HEK293 (cell line): ENCODE measurements at regions not wholly inside any gene's neighbourhood (a gene's known extent, or its start where the extent isn't known, plus 50 kb on each side); places are given as distances from the start of the nearest gene placed in this dataset.

Experiments used
- EGR2 ChIP-seq: fragments of 450-650 bp; formaldehyde crosslinking; IDR thresholded peaks from 2 replicates; pipeline ENCODE4 v1.5.1; 2016; ENCODE audit warnings: low read depth, missing biosample characterization, missing genetic modification characterization
- ELK4 ChIP-seq: IDR thresholded peaks from 2 replicates; pipeline ENCODE4 v1.6.1; 2011; ENCODE audit warnings: mild to moderate bottlenecking, low read depth, low read length, borderline replicate concordance
- KLF17 ChIP-seq: fragments of 450-650 bp; formaldehyde crosslinking; IDR thresholded peaks from 2 replicates; pipeline ENCODE4 v1.5.1; 2016; ENCODE audit warnings: missing biosample characterization, missing genetic modification characterization
- KLF9 ChIP-seq: fragments of 450-650 bp; formaldehyde crosslinking; IDR thresholded peaks from 2 replicates; pipeline ENCODE4 v1.5.1; 2016; ENCODE audit warnings: missing biosample characterization, missing genetic modification characterization, low read depth
- PBX3 ChIP-seq: sonication (generic); formaldehyde crosslinking; IDR thresholded peaks from 2 replicates; pipeline ENCODE4 v1.8.1; 2022; ENCODE audit warnings: mild to moderate bottlenecking, moderate library complexity, missing genetic modification reagents
- RBAK ChIP-seq: fragments of 450-650 bp; formaldehyde crosslinking; IDR thresholded peaks from 2 replicates; pipeline ENCODE4 v1.5.1; 2016; ENCODE audit warnings: missing biosample characterization, missing genetic modification characterization
- REPIN1 ChIP-seq: fragments of 450-650 bp; formaldehyde crosslinking; IDR thresholded peaks from 2 replicates; pipeline ENCODE4 v1.5.1; 2017; ENCODE audit warnings: missing biosample characterization, missing genetic modification characterization, low read depth
- TRIM28 ChIP-seq: IDR thresholded peaks from 2 replicates; pipeline ENCODE4 v1.6.1; 2011; ENCODE audit warnings: low read length, control low read depth, borderline replicate concordance
- WT1 ChIP-seq: fragments of 450-650 bp; formaldehyde crosslinking; IDR thresholded peaks from 2 replicates; pipeline ENCODE4 v1.5.1; 2016; ENCODE audit warnings: missing biosample characterization, missing genetic modification characterization
- YY2 ChIP-seq: fragments of 450-650 bp; formaldehyde crosslinking; IDR thresholded peaks from 2 replicates; pipeline ENCODE4 v1.5.1; 2016; ENCODE audit warnings: missing biosample characterization, missing genetic modification characterization
- ZBTB20 ChIP-seq: fragments of 450-650 bp; formaldehyde crosslinking; IDR thresholded peaks from 2 replicates; pipeline ENCODE4 v1.5.1; 2016; ENCODE audit warnings: missing biosample characterization, missing genetic modification characterization
- ZFP37 ChIP-seq: fragments of 450-650 bp; formaldehyde crosslinking; IDR thresholded peaks from 2 replicates; pipeline ENCODE4 v1.5.1; 2016; ENCODE audit warnings: missing biosample characterization, missing genetic modification characterization
- ZNF133 ChIP-seq: fragments of 450-650 bp; formaldehyde crosslinking; IDR thresholded peaks from 2 replicates; pipeline ENCODE4 v1.5.1; 2016; ENCODE audit warnings: missing biosample characterization, missing genetic modification characterization
- ZNF155 ChIP-seq: fragments of 450-650 bp; formaldehyde crosslinking; IDR thresholded peaks from 2 replicates; pipeline ENCODE4 v1.5.1; 2016; ENCODE audit warnings: missing biosample characterization, missing genetic modification characterization
- ZNF157 ChIP-seq: fragments of 450-650 bp; formaldehyde crosslinking; IDR thresholded peaks from 2 replicates; pipeline ENCODE4 v1.5.1; 2016; ENCODE audit warnings: missing biosample characterization, missing genetic modification characterization
- ZNF214 ChIP-seq: fragments of 450-650 bp; formaldehyde crosslinking; IDR thresholded peaks from 2 replicates; pipeline ENCODE4 v1.5.1; 2017; ENCODE audit warnings: missing biosample characterization, mild to moderate bottlenecking, missing genetic modification characterization, borderline replicate concordance
- ZNF266 ChIP-seq: fragments of 450-650 bp; formaldehyde crosslinking; IDR thresholded peaks from 2 replicates; pipeline ENCODE4 v1.5.1; 2016; ENCODE audit warnings: missing biosample characterization, missing genetic modification characterization, low read depth
- ZNF274 ChIP-seq, 2 experiments: fragments of 200-500 bp in 1 of 2; fragments of 450-650 bp in 1 of 2; sonication (Bioruptor generic) in 1 of 2; formaldehyde crosslinking in 1 of 2; IDR thresholded peaks; 2 replicates each; pipeline versions ENCODE4 v1.5.1 to v1.6.1; 2014 to 2016; ENCODE audit warnings: borderline replicate concordance in 1 of 2, inconsistent platforms in 1 of 2, low read length in 1 of 2, missing biosample characterization in 1 of 2, missing genetic modification characterization in 1 of 2
- ZNF335 ChIP-seq: fragments of 450-650 bp; formaldehyde crosslinking; conservative IDR thresholded peaks from 2 replicates; pipeline ENCODE4 v1.5.1; 2016; ENCODE audit warnings: missing biosample characterization, missing genetic modification characterization
- ZNF529 ChIP-seq: fragments of 450-650 bp; formaldehyde crosslinking; IDR thresholded peaks from 2 replicates; pipeline ENCODE4 v1.5.1; 2017; ENCODE audit warnings: missing genetic modification characterization, missing biosample characterization; ENCODE audit not compliant: insufficient replicate concordance
- ZNF548 ChIP-seq: fragments of 450-650 bp; formaldehyde crosslinking; IDR thresholded peaks from 2 replicates; pipeline ENCODE4 v1.5.1; 2016; ENCODE audit warnings: missing biosample characterization, missing genetic modification characterization
- ZNF654 ChIP-seq: fragments of 450-650 bp; formaldehyde crosslinking; IDR thresholded peaks from 2 replicates; pipeline ENCODE4 v1.5.1; 2016; ENCODE audit warnings: low read depth, missing biosample characterization, missing genetic modification characterization
- ZNF677 ChIP-seq: fragments of 450-650 bp; IDR thresholded peaks from 2 replicates; pipeline ENCODE4 v1.5.0; 2018; ENCODE audit warnings: missing biosample characterization, mild to moderate bottlenecking, missing genetic modification characterization, moderate library complexity
- ZNF704 ChIP-seq: fragments of 450-650 bp; formaldehyde crosslinking; IDR thresholded peaks from 2 replicates; pipeline ENCODE4 v1.5.1; 2016; ENCODE audit warnings: missing biosample characterization, missing genetic modification characterization
- ZNF830 ChIP-seq: fragments of 450-650 bp; IDR thresholded peaks from 2 replicates; pipeline ENCODE4 v1.5.0; 2018; ENCODE audit warnings: missing biosample characterization, missing genetic modification characterization, low read depth, mild to moderate bottlenecking, moderate library complexity
- ZSCAN4 ChIP-seq: fragments of 450-650 bp; formaldehyde crosslinking; IDR thresholded peaks from 2 replicates; pipeline ENCODE4 v1.5.1; 2017; ENCODE audit warnings: missing biosample characterization, missing genetic modification characterization
- TF ChIP-seq, protein P1 (sequence below): fragments of 450-650 bp; formaldehyde crosslinking; IDR thresholded peaks from 2 replicates; pipeline ENCODE4 v1.5.1; 2016; ENCODE audit warnings: missing biosample characterization, missing genetic modification characterization
- TF ChIP-seq, protein P2 (sequence below): fragments of 450-650 bp; formaldehyde crosslinking; IDR thresholded peaks from 2 replicates; pipeline ENCODE4 v1.5.1; 2016; ENCODE audit warnings: missing biosample characterization, missing genetic modification characterization

- TF ChIP-seq, protein P1, sequence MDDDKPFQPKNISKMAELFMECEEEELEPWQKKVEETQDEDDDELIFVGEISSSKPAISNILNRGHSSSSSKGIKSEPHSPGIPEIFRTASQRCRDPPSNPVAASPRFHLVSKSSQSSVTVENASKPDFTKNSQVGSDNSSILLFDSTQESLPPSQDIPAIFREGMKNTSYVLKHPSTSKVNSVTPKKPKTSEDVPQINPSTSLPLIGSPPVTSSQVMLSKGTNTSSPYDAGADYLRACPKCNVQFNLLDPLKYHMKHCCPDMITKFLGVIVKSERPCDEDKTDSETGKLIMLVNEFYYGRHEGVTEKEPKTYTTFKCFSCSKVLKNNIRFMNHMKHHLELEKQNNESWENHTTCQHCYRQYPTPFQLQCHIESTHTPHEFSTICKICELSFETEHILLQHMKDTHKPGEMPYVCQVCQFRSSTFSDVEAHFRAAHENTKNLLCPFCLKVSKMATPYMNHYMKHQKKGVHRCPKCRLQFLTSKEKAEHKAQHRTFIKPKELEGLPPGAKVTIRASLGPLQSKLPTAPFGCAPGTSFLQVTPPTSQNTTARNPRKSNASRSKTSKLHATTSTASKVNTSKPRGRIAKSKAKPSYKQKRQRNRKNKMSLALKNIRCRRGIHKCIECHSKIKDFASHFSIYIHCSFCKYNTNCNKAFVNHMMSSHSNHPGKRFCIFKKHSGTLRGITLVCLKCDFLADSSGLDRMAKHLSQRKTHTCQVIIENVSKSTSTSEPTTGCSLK (tag by site-specific recombination), result no peak
- TF ChIP-seq, protein P2, sequence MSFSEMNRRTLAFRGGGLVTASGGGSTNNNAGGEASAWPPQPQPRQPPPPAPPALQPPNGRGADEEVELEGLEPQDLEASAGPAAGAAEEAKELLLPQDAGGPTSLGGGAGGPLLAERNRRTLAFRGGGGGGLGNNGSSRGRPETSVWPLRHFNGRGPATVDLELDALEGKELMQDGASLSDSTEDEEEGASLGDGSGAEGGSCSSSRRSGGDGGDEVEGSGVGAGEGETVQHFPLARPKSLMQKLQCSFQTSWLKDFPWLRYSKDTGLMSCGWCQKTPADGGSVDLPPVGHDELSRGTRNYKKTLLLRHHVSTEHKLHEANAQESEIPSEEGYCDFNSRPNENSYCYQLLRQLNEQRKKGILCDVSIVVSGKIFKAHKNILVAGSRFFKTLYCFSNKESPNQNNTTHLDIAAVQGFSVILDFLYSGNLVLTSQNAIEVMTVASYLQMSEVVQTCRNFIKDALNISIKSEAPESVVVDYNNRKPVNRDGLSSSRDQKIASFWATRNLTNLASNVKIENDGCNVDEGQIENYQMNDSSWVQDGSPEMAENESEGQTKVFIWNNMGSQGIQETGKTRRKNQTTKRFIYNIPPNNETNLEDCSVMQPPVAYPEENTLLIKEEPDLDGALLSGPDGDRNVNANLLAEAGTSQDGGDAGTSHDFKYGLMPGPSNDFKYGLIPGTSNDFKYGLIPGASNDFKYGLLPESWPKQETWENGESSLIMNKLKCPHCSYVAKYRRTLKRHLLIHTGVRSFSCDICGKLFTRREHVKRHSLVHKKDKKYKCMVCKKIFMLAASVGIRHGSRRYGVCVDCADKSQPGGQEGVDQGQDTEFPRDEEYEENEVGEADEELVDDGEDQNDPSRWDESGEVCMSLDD, result no peak
- no peak for TF ChIP-seq ZNF157 (tag by site-specific recombination)
- TF ChIP-seq PBX3 (CRISPR knock-in tag), result no peak
- TF ChIP-seq ZSCAN4 (tag by site-specific recombination), result no peak
- no peak for TF ChIP-seq ZNF266
- no peak for TF ChIP-seq EGR2 (tag by site-specific recombination)
- no peak for TF ChIP-seq ZNF133 (tag by site-specific recombination)
- no peak for TF ChIP-seq ZNF529 (tag by site-specific recombination)
- no peak for TF ChIP-seq ZNF214
- TF ChIP-seq ZNF155 (tag by site-specific recombination), result no peak
- no peak for TF ChIP-seq ZNF654 (tag by site-specific recombination)
- TF ChIP-seq ZNF677 (tag by site-specific recombination), result no peak
- no peak for TF ChIP-seq ZNF704
- peak; percentile 47; the same call in 1 of the 2 replicates for TF ChIP-seq KLF17 (tag by site-specific recombination)
- no peak for TF ChIP-seq ZNF548
- no peak for TF ChIP-seq ZBTB20
- TF ChIP-seq ELK4, result no peak
- no peak for TF ChIP-seq KLF9
- no peak for TF ChIP-seq YY2 (tag by site-specific recombination)
- 0 out of 2 replicates have a peak, but pooled peaks have one; percentile 49 for TF ChIP-seq REPIN1
- no peak for TF ChIP-seq WT1 (tag by site-specific recombination)
- TF ChIP-seq RBAK (tag by site-specific recombination), result no peak
- TF ChIP-seq ZNF335 (tag by site-specific recombination), result no peak; the same call in 1 of the 2 replicates
- no peak for TF ChIP-seq TRIM28
- peak; percentile 26; the same call in 1 of the 2 replicates for TF ChIP-seq ZNF830 (tag by site-specific recombination)
- TF ChIP-seq ZNF274 (IDR thresholded peaks at IDR 0.05; ENCODE audit: low read length), result no peak
- no peak for TF ChIP-seq ZNF274 (tag by site-specific recombination; IDR thresholded peaks at IDR 0.05; ENCODE audit: borderline replicate concordance)
- no peak for TF ChIP-seq ZFP37
Observed at GRCh38 chr6:27582928-27583725, 110.2 kb upstream of the ZNF184 start (continued).
